GM18519 (cell line): ENCODE measurements at regions not wholly inside any gene's neighbourhood (a gene's known extent, or its start where the extent isn't known, plus 50 kb on each side); places are given as distances from the start of the nearest gene placed in this dataset.

Experiments used
- ATAC-seq: cut with Tn5 transposase; IDR thresholded peaks from one replicate; pipeline ENCODE4 v1.9.1; 2021; ENCODE audit warnings: mild to moderate bottlenecking, moderate library complexity; ENCODE audit not compliant: unreplicated experiment, low FRiP score

DNA sequence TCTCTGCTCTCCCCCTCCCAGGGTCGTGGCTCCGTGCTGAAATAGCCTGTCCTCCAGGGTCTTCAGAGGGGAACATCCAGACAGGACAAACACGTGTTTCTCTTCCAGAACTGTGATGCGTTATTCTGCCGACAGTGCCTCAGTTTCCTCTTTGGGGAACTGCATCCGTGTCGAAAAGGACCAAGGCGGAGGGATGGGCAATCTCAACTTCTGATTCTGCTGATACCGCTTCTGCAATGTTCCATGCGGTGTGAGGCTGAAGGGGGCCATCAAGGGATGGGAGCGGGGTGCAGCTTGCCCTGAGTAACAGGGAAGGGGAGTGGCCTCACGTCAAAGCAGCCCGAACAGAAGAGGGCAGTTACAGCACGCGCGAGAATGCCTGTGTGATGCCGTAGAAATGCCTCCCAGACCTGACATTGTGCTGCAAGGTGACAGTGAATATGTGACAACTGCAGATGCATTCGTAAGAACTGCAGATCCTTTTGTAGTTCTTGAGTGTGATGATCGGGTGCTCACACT, 275.7 kb downstream of the SHQ1 start:
- no peak for ATAC-seq

- no peak for ATAC-seq
Measured at GRCh38 chr3:72571638-72572114, 276.6 kb downstream of the SHQ1 start.

GRCh38 chr3:72571052-72571451, 277.2 kb downstream of the SHQ1 start:
- no peak for ATAC-seq

- ATAC-seq = no peak
Measured at GRCh38 chr3:72569754-72570440, 278.3 kb downstream of the SHQ1 start.

GRCh38 chr3:72568083-72568482, 280.2 kb downstream of the SHQ1 start:
- ATAC-seq = no peak

GRCh38 chr3:72567474-72567873, 280.8 kb downstream of the SHQ1 start:
- ATAC-seq = no peak

- no peak for ATAC-seq
Measured at GRCh38 chr3:72565593-72565992, 282.7 kb downstream of the SHQ1 start.

DNA sequence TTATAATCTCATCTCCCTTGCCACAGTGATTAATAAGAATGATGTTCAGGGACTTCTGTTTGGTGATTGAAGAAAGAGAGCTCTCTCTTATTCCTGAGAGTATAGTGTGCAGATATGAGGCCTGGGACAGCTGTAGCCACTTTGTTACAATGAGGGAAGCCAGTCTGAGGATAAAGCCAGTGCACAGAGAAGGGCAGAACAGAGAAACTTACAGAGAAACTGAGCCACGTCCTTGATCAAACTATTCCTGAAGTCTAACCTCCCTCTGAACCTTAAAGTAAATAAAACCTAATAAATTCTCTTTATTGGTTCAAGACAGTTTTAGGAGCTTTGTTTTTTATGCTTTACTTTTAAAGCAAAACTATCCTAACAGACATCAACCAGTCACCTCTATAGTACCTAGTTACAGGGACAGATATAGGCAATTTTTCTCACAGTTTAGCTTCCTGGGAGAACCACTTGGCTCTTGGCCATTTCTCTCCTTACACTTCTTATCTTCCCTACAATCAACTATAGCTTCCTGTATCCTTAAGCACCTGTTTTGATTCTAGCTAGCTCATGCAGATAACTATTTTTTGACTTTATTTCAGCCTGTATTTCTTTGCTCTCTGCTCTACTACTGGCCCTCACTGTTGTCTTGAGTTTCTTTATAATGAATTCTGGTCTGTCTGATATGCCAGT, 284.4 kb downstream of the SHQ1 start:
- ATAC-seq = no peak

DNA sequence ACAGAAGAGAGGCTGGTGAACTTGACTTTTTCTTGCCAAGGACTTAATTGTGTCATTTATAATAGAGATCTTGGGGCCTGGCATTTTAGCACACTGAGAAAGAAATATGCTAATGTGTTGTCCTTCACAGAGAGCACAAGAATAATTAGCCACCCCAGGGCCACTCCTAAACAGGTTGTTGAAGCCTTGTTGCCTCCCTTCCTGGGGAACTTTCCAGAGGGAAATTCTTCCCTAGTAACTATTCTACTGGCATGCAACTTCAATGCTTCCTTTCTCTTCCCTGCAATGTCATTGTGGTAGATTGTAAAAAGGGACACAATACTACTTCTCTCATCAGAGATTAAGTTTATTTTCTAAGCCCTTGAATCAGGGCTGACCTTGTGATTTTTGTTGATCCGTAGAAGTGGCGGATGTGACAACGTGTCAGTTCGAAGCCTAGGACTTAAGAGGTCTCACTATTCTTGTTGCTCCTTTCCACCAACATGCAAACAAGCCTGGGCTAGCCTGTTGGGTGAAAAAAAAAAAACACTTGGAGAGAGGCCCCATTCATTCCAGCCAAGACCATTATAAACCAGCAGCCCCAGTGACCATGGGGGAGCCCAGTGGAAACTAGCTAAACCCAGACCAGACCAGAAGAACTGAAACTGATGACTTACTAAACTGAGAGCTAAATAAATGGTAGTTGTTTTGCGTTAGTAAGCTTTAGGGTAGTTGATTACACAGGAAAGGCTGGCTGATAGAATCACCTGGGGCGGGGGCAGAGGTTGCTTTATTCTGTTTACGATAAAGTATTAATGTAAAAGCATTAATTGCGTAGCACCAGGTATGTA, 287.2 kb downstream of the SHQ1 start:
- no peak for ATAC-seq

GRCh38 chr3:72559385-72559784, 288.9 kb downstream of the SHQ1 start:
- no peak for ATAC-seq

DNA sequence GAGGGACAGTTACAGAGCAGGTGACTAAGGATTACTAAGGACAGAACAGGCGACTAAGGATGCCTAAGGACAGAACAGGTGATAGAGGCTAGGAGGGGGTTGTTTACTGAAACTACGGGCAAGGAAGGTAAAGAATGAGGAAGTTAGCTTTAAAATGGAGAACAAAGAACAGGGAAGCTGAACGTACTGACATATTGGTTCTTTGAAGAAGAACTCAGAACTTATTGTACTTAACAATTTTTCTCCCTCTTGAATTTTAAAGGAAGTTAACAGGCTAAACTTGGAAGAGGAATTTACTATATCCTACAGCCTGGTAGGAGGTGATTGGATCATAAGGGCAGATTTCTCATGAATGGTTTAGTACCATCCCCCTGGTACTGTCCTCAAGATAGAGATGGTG, 290.2 kb downstream of the SHQ1 start:
- no peak for ATAC-seq

- ATAC-seq = no peak
Measured at GRCh38 chr3:72555714-72556113, 292.5 kb downstream of the SHQ1 start.

GRCh38 chr3:72554689-72555088, 293.6 kb downstream of the SHQ1 start:
- no peak for ATAC-seq

DNA sequence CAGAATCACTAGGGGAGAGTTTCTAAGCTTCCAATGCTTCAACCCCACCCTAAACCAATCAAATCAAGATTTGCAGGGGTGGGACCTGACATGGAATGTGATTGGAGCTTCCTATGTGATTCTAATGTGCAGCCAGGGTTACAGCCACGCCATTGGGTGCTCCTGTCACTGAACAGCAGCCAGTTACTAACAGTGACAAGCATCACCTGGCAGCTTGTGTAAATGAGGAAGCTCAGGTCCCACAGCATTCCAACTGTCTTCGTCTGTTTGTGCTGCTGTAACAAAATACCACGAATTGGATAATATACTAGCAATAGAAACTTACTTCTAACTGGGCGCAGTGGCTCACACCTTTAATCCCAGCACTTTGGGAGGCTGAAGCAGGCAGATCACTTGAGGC, 294.9 kb downstream of the SHQ1 start:
- no peak for ATAC-seq

- ATAC-seq = no peak
Measured at GRCh38 chr3:72550582-72551262, 297.5 kb downstream of the SHQ1 start.

DNA sequence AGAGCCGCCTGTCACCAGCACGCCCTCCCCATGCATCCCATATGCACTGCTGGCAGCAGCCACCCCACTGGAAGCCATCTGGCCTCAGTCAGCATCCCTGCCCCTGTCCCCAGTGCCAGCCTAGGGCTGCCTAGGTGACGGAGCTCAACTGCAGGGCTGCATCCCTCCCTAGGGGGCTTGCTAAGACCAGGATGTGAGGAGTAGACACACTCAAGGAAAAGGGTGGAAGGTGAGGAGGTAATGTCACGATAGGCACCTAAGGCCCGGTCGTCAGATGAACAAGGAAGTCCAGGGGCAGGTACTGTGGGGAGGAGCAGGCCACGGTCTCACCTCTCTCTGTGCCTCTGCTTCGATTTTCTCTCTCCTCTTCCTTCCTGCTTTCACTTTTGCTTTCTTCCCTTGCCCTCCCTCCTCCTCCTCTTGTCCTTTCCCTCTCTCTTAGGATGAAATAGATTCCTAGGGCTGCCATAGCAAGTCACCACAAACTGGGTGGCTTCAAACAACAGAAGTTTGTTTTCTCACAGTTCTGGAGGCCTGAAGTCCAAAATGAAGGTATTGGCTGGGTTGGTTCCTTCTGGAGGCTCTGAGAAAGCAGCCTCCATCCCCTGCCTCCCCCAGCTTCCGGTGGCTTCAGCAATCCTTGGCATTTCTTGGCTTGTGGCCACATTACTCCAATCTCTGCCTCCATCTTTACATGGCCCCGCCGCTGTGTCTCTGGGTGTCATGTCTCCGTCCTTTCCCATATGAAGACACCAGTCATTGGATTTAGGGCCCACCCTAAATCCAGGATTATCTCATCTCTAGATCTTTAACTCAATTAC, 298.3 kb downstream of the SHQ1 start:
- no peak for ATAC-seq

DNA sequence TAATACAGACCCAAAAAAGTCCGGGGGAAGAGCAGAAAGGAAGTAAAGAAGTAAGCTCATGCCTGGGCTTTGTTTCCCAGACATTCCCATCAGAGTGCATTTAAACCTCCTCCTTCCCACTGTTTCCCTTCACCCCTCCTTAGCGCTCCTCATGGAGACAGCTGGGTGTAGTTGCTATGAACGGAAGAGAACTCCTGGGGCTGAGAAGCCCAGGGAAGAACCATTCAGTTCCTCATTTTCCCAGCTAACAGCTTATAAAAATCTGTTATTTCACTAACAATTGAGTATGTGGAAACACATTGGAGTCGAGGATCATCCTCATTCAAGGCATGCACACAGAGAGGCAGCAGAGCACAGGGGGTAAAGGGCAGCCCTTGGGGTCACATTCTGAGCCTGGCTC, 299.3 kb downstream of the SHQ1 start:
- ATAC-seq = no peak

GRCh38 chr3:72548461-72548860, 299.8 kb downstream of the SHQ1 start:
- ATAC-seq = no peak

- no peak for ATAC-seq
Measured at GRCh38 chr3:72547183-72547582, 301.1 kb downstream of the SHQ1 start.

DNA sequence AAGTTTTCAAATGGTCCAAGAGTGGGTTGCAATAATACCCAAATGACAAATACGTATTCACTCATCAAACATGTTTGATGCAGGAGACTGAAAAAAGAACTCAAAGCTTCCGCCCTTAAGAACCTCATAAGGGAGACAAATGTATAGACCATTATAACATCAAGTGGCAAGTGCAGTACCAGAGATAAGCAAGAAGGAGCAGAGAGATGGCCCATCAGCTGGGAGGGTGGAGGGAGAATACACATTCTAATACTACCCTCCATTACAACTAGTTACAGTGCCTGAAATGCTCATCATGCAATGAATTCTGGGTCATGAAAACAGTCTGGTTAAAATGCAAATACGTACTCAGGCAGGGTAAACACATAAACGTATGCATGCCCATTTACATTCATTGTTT, 304.0 kb downstream of the SHQ1 start:
- ATAC-seq = no peak
